Heart right ventricle (tissue), 16 donors: ENCODE measurements at regions not wholly inside any gene's neighbourhood (a gene's known extent, or its start where the extent isn't known, plus 50 kb on each side); places are given as distances from the start of the nearest gene placed in this dataset.

Experiments
- ATAC-seq, 8 donors: fragments of 200-7000 bp; cut with Tn5 transposase; one replicate each; pipeline ENCODE4 v1.9.1; 2020; ENCODE audit warnings: mild to moderate bottlenecking in 8 of 8, moderate library complexity in 8 of 8, moderate number of reproducible peaks in 1 of 8
- DNase-seq, 2 donors: peaks; one replicate each; pipeline ENCODE4 v3.0.0-alpha.2; 2020
- H3K27ac ChIP-seq, 10 donors: fragments of 200-600 bp; sonication (generic) in 2 of 10; one replicate each; pipeline versions ENCODE4 v1.5.0 to v1.8.0; 2020 to 2022; ENCODE audit warnings: mild to moderate bottlenecking in 3 of 10
- H3K27me3 ChIP-seq, 7 donors: fragments of 200-600 bp; one replicate each; pipeline ENCODE4 v1.8.0; 2021 to 2022; ENCODE audit warnings: mild to moderate bottlenecking in 2 of 7
- H3K36me3 ChIP-seq, 9 donors: fragments of 200-600 bp; sonication (generic) in 1 of 9; one replicate each; pipeline versions ENCODE4 v1.5.0 to v1.8.0; 2020 to 2022; ENCODE audit warnings: mild to moderate bottlenecking in 2 of 9
- H3K4me1 ChIP-seq, 9 donors: fragments of 200-600 bp; sonication (generic) in 1 of 9; one replicate each; pipeline versions ENCODE4 v1.5.0 to v1.8.0; 2020 to 2022; ENCODE audit warnings: mild to moderate bottlenecking in 4 of 9
- H3K4me3 ChIP-seq, 10 donors: fragments of 200-600 bp; sonication (generic) in 2 of 10; one replicate each; pipeline versions ENCODE4 v1.5.0 to v1.8.0; 2020 to 2022; ENCODE audit warnings: mild to moderate bottlenecking in 7 of 10, moderate library complexity in 2 of 10
- H3K9me3 ChIP-seq, 11 donors: fragments of 200-600 bp in 10 of 11; sonication (generic) in 2 of 11; one replicate each; pipeline versions ENCODE4 v1.5.0 to v1.8.0; 2013 to 2022; ENCODE audit warnings: mild to moderate bottlenecking in 2 of 11, control low read depth in 1 of 11, moderate library complexity in 1 of 11
- CTCF ChIP-seq, 9 donors: fragments of 200-600 bp; sonication (generic) in 2 of 9; IDR thresholded peaks; one replicate each; pipeline versions ENCODE4 v1.5.0 to v1.8.0; 2021 to 2022; ENCODE audit warnings: antibody characterized with exemption in 9 of 9, mild to moderate bottlenecking in 5 of 9, moderate library complexity in 1 of 9
- WGBS, 2 donors: extraction: QIAGEN DNeasy Blood & Tissue Kit; methylation state at CpG; one replicate each; pipeline ENCODE4 v1.1.7; 2013; ENCODE audit warnings: inconsistent platforms in 1 of 2; 5-methylcytosine and 5-hydroxymethylcytosine counted together
- intact Hi-C, 10 donors: fragments of 100-400 bp; cut with DNase I; formaldehyde crosslinking; loops; one replicate each; pipeline versions ENCODE4 v1.11.1 to v1.14.2; 2022
- donor health status: Arrhythmogenic right ventricular cardiomyopathy.
- donor health status: ischemic (EF 13 %, LVEDD 7.1; RV severe dilation, severe dysfunction).
- donor health status: healthy with polysubstance abuse.
- donor health status: DM: no; HTN: yes; CAD: no.
- donor health status: DM: no; HTN: no; CAD: no.
- donor health status: ischemic (EF 25% LVEDD 6.9; RV normal size, moderate dysfunction).
- donor health status: ischemic (EF 25% LVEDD 5.7; RV mildly dilated, moderate dysfunction).
- donor health status: healthy.
- donor health status: DM: yes; HTN: yes; CAD: no.
- donor health status: Ischemic cardiomyopathy.
- donor health status: ischemic (EF 35%, LVEDD 5.7; RV mildly dilated, moderate dysfunction).
- donor health status: nonischemic (EF 11% LVEDD 7.7; RV severe dilation, severe dysfunction).
- donor health status: DM: yes; HTN: yes; CAD: no.
- donor health status: PGD.
- donor health status: ischemic (EF 29% LVEDD 5.4; RV normal size, mild dysfunction).
- donor health status: nonischemic (EF 23%, LVEDD 6.1; RV moderate dilation, normal function).

- Histone ChIP-seq H3K36me3 (no peaks in the 10 kb centered on the region), H3K9me3 (no peaks in the 10 kb centered on the region), H3K27ac (no peak overlapping the region), H3K4me3 (no peak overlapping the region), H3K4me1 (no peaks in the 10 kb centered on the region), H3K27me3 (no peaks in the 10 kb centered on the region)
- 82 to 83% methylated on average over 8 of the region's 8 CpGs for WGBS, 2 donors
- ATAC-seq (no peak), DNase-seq (no peak)
- no peak for TF ChIP-seq CTCF (IDR thresholded peaks at IDR 0.05)
- intact Hi-C loops = no loop called here
These were observed 445.6 kb downstream of the RND3 start for GRCh38 chr2:150041722-150042425.

- H3K36me3 ChIP-seq = no peaks in the 10 kb centered on the region
- ATAC-seq (no peak), DNase-seq (no peak)
- no peaks in the 10 kb centered on the region for H3K27me3 ChIP-seq
- no peak overlapping the region for H3K4me3 ChIP-seq
- no peak for TF ChIP-seq CTCF (IDR thresholded peaks at IDR 0.05)
- no peaks in the 10 kb centered on the region for H3K9me3 ChIP-seq
- no peaks in the 10 kb centered on the region for H3K4me1 ChIP-seq
- intact Hi-C loops = no loop called here
- no peak overlapping the region for H3K27ac ChIP-seq
These were observed 449.0 kb upstream of the MMADHC start for GRCh38 chr2:150036622-150037021.

DNA sequence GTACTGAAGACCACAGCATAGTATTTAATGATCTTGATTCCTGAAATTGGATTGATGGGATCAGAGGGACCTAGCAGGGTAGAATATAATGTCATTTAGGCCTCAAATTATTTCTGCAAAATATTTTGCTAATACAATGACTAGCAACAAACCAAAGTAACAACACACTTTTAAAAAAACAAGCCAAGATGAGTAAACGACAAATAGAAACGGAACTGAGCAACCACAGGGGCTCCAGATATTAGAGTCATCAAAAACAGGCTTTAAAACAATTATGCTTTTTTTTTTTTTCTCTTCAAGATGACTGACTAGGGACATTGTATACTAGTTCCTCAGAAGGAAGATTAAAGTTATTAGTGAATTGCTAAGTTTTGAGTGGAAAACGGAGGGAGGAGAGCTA lies 447.1 kb upstream of the MMADHC start:
- DNase-seq (no peak), ATAC-seq (no peak)
- H3K36me3 ChIP-seq = no peaks in the 10 kb centered on the region
- TF ChIP-seq CTCF (IDR thresholded peaks at IDR 0.05) = no peak
- intact Hi-C loops = no loop called here
- H3K27me3 ChIP-seq = no peaks in the 10 kb centered on the region
- no peaks in the 10 kb centered on the region for H3K9me3 ChIP-seq
- no peak overlapping the region for H3K4me3 ChIP-seq
- peaks cover 0 to 12% (median 0%) of the 10 kb centered on the region in 9 donors for H3K4me1 ChIP-seq
- no peak overlapping the region for H3K27ac ChIP-seq
- 88 to 90% methylated on average over 3 of the region's 3 CpGs for WGBS, 2 donors

DNA sequence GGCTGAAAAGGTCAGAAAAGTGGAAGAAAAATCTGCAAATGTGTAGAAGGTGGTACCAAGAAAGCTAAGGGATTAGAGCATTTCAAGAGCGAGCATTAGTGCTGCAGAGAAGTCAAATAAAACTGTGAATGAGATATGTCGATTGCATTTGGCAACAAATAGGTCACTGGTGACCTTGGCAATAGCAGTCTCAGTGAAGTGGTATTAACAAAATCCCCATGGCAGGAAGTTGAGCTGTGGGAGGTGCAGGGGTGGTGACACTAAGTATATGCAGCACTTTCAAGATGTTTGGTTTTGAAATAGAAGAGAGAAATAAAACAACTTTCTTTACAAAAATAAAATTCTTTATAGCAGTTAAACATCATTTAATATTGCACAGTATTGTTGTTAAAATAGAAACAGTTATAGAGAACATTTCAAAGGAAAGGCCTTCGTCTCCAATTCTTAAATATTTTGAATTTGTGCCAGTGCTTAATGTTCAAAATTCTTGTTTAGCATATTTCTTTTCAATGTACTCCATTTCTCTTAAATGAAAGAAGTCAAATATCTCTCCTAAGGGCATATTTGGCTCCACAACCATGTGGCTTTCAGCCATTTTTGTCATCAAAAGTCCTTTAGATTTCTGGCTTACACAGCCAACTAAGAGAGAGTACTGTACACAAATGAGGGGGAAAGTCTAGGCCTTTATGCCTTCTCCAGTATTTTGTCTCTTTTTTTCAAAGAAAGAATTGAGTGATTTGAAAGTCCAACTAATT lies 443.0 kb upstream of the MMADHC start:
- no peak for TF ChIP-seq CTCF (IDR thresholded peaks at IDR 0.05)
- 46 to 59% methylated on average over 3 of the region's 3 CpGs for WGBS, 2 donors
- no peaks in the 10 kb centered on the region for H3K36me3 ChIP-seq
- ATAC-seq (no peak), DNase-seq (no peak)
- intact Hi-C loops = no loop called here
- no peaks in the 10 kb centered on the region for H3K9me3 ChIP-seq
- peaks cover 0 to 14% (median 0%) of the 10 kb centered on the region in 9 donors for H3K4me1 ChIP-seq
- no peaks in the 10 kb centered on the region for H3K27me3 ChIP-seq
- H3K27ac ChIP-seq = peak overlapping the region in 1 of 10 donors; percentile 27
- no peak overlapping the region for H3K4me3 ChIP-seq
